Prostate gland (tissue), 2 donors: ENCODE measurements at regions not wholly inside any gene's neighbourhood (a gene's known extent, or its start where the extent isn't known, plus 50 kb on each side); places are given as distances from the start of the nearest gene placed in this dataset.

Source experiments
- POLR2A ChIP-seq: fragments of 450-650 bp; IDR thresholded peaks from one replicate; pipeline ENCODE4 v1.6.1; 2016; ENCODE audit warnings: antibody characterized with exemption, mild to moderate bottlenecking
- TF ChIP-seq, protein P1 (sequence below), 4 experiments: fragments of 200-600 bp in 2 of 4; fragments of 450-650 bp in 2 of 4; sonication (generic) in 2 of 4; IDR thresholded peaks; 1 replicate in 3 of 4; 2 replicates in 1 of 4; pipeline ENCODE4 v1.5.1; 2016 to 2019; ENCODE audit warnings: antibody characterized with exemption in 4 of 4, mild to moderate bottlenecking in 2 of 4, moderate library complexity in 2 of 4

- no peak for TF ChIP-seq POLR2A
- TF ChIP-seq, protein P1, sequence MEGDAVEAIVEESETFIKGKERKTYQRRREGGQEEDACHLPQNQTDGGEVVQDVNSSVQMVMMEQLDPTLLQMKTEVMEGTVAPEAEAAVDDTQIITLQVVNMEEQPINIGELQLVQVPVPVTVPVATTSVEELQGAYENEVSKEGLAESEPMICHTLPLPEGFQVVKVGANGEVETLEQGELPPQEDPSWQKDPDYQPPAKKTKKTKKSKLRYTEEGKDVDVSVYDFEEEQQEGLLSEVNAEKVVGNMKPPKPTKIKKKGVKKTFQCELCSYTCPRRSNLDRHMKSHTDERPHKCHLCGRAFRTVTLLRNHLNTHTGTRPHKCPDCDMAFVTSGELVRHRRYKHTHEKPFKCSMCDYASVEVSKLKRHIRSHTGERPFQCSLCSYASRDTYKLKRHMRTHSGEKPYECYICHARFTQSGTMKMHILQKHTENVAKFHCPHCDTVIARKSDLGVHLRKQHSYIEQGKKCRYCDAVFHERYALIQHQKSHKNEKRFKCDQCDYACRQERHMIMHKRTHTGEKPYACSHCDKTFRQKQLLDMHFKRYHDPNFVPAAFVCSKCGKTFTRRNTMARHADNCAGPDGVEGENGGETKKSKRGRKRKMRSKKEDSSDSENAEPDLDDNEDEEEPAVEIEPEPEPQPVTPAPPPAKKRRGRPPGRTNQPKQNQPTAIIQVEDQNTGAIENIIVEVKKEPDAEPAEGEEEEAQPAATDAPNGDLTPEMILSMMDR (IDR thresholded peaks at IDR 0.05): no peak
These were observed 112.6 kb upstream of the PKN2 start for GRCh38 chr1:88571506-88571905.
